Thoracic aorta (tissue), 2 donors: ENCODE measurements at regions not wholly inside any gene's neighbourhood (a gene's known extent, or its start where the extent isn't known, plus 50 kb on each side); places are given as distances from the start of the nearest gene placed in this dataset.

Experiments used
- ATAC-seq: fragments of 150-250 bp; one replicate; pipeline ENCODE4 v1.8.0; 2017; ENCODE audit warnings: low read depth; ENCODE audit not compliant: insufficient number of reproducible peaks, low FRiP score
- DNase-seq: peaks from one replicate; pipeline ENCODE4 v3.0.0-alpha.2; 2020; ENCODE audit warnings: low spot score
- H3K27ac ChIP-seq, 2 donors: fragments of 200-600 bp; sonication (generic); 1 replicate in 1 of 2; 2 replicates in 1 of 2; pipeline ENCODE4 v1.5.1; 2016; ENCODE audit warnings: mild to moderate bottlenecking in 2 of 2, moderate library complexity in 2 of 2
- H3K27me3 ChIP-seq: fragments of 200-600 bp; sonication (generic); replicated peaks from 2 replicates; pipeline ENCODE4 v1.6.0; 2016; ENCODE audit warnings: mild to moderate bottlenecking; ENCODE audit not compliant: insufficient read depth
- H3K36me3 ChIP-seq: fragments of 200-600 bp; sonication (generic); one replicate; pipeline ENCODE4 v1.5.1; 2016
- H3K4me1 ChIP-seq, 2 donors: fragments of 200-600 bp; sonication (generic); 1 replicate in 1 of 2; 2 replicates in 1 of 2; pipeline versions ENCODE4 v1.5.1 to v1.6.0; 2016; ENCODE audit warnings: low read depth in 2 of 2, mild to moderate bottlenecking in 1 of 2; ENCODE audit not compliant: control insufficient read depth in 1 of 2
- H3K4me3 ChIP-seq: fragments of 200-600 bp; sonication (generic); 2 replicates; pipeline ENCODE4 v1.5.1; 2016; ENCODE audit warnings: mild to moderate bottlenecking
- H3K9me3 ChIP-seq: fragments of 200-600 bp; sonication (generic); 2 replicates; pipeline ENCODE4 v1.5.1; 2016
- CTCF ChIP-seq: fragments of 200-600 bp; sonication (generic); IDR thresholded peaks from one replicate; pipeline ENCODE4 v1.5.1; 2019; ENCODE audit warnings: antibody characterized with exemption

GRCh38 chr4:3343358-3343757 is 50.5 kb downstream of the RGS12 start:
- Histone ChIP-seq H3K27ac (no peak overlapping the region), H3K4me1 (peaks cover 0 to 2% of the 10 kb centered on the region in 2 donors), H3K9me3 (no peaks in the 10 kb centered on the region), H3K27me3 (no peaks in the 10 kb centered on the region), H3K36me3 (no peaks in the 10 kb centered on the region), H3K4me3 (no peak overlapping the region)
- ATAC-seq (no peak), DNase-seq (no peak)
- no peak for TF ChIP-seq CTCF

- DNase-seq (no peak), ATAC-seq (no peak)
- H3K4me3 ChIP-seq: no peak overlapping the region
- H3K27ac ChIP-seq: no peak overlapping the region
- H3K4me1 ChIP-seq: peaks cover 0 to 2% of the 10 kb centered on the region in 2 donors
- H3K9me3 ChIP-seq: no peaks in the 10 kb centered on the region
- H3K36me3 ChIP-seq: no peaks in the 10 kb centered on the region
- H3K27me3 ChIP-seq: no peaks in the 10 kb centered on the region
- TF ChIP-seq CTCF: no peak
Observed at GRCh38 chr4:3344104-3344503, 51.3 kb downstream of the RGS12 start.

GRCh38 chr4:3344596-3344995 is 51.8 kb downstream of the RGS12 start:
- peaks cover 0 to 2% of the 10 kb centered on the region in 2 donors for H3K4me1 ChIP-seq
- no peak overlapping the region for H3K27ac ChIP-seq
- DNase-seq (no peak), ATAC-seq (no peak)
- no peak overlapping the region for H3K4me3 ChIP-seq
- H3K9me3 ChIP-seq: no peaks in the 10 kb centered on the region
- H3K27me3 ChIP-seq: no peaks in the 10 kb centered on the region
- H3K36me3 ChIP-seq: no peaks in the 10 kb centered on the region
- TF ChIP-seq CTCF: no peak

- no peak for ATAC-seq
- no peak overlapping the region for H3K4me3 ChIP-seq
- no peak overlapping the region for H3K27ac ChIP-seq
- H3K36me3 ChIP-seq: no peaks in the 10 kb centered on the region
- TF ChIP-seq CTCF: no peak
- H3K4me1 ChIP-seq: peaks cover 0 to 2% of the 10 kb centered on the region in 2 donors
- DNase-seq: no peak
- no peaks in the 10 kb centered on the region for H3K27me3 ChIP-seq
- H3K9me3 ChIP-seq: no peaks in the 10 kb centered on the region
Observed at GRCh38 chr4:3345384-3345783, 52.6 kb downstream of the RGS12 start.

GRCh38 chr4:3346146-3346545 is 53.3 kb downstream of the RGS12 start:
- TF ChIP-seq CTCF: peak; percentile 92
- DNase-seq: no peak
- Histone ChIP-seq H3K9me3 (no peaks in the 10 kb centered on the region), H3K4me3 (no peak overlapping the region), H3K27ac (no peak overlapping the region), H3K4me1 (peaks cover 0 to 2% of the 10 kb centered on the region in 2 donors), H3K27me3 (no peaks in the 10 kb centered on the region), H3K36me3 (no peaks in the 10 kb centered on the region)
- ATAC-seq: peak; percentile 85
